ENCODE measurements at regions not wholly inside any gene's neighbourhood (a gene's known extent, or its start where the extent isn't known, plus 50 kb on each side); places are given as distances from the start of the nearest gene placed in this dataset.

DNA sequence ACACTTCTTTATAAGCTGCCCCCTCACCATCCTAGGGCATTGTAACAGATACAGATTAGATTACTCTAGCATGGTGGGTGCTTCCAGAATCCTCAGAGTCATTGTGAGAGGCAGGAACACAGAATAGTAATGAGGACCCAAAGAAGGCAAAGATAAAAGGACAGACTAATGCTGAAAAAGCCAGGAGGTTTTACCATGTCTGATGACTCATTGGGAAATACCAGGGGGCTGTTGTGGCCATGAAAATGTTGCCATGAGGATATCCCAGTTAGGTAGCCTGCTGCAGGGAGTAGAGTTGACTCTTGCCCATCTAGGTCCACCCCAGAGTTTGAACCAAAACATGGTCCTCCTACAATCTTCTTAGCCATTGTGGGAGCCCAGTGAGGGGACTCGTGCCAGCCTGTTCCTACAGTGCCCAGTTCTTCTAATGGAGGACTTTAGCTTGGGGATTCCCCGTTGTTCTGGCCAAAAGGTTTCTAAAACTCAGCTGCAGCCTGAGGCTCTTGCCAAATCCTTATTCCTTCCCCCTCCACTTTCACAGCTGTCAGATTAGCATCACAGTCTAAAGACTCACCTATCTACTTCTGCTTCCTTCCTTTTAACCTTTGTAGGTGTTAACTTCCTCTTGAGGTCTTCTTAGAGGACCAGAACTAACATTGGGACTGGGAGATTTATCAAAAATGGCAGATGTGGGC is 586.0 kb upstream of the AADAT start:
- no peaks in the 10 kb centered on the region for H3K4me1 Mint-ChIP-seq (ENCODE audit: low read depth, unreplicated experiment)
- TF ChIP-seq, protein P1, sequence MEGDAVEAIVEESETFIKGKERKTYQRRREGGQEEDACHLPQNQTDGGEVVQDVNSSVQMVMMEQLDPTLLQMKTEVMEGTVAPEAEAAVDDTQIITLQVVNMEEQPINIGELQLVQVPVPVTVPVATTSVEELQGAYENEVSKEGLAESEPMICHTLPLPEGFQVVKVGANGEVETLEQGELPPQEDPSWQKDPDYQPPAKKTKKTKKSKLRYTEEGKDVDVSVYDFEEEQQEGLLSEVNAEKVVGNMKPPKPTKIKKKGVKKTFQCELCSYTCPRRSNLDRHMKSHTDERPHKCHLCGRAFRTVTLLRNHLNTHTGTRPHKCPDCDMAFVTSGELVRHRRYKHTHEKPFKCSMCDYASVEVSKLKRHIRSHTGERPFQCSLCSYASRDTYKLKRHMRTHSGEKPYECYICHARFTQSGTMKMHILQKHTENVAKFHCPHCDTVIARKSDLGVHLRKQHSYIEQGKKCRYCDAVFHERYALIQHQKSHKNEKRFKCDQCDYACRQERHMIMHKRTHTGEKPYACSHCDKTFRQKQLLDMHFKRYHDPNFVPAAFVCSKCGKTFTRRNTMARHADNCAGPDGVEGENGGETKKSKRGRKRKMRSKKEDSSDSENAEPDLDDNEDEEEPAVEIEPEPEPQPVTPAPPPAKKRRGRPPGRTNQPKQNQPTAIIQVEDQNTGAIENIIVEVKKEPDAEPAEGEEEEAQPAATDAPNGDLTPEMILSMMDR (IDR thresholded peaks at IDR 0.05; ENCODE audit: partially characterized antibody, unreplicated experiment), result no peak
- H3K4me3 Mint-ChIP-seq (ENCODE audit: unreplicated experiment), result no peak overlapping the region
- peaks cover 7% of the 10 kb centered on the region for H3K9me3 Mint-ChIP-seq (ENCODE audit: unreplicated experiment)
- H3K36me3 Mint-ChIP-seq (ENCODE audit: unreplicated experiment), result no peaks in the 10 kb centered on the region
- DNase-seq, result no peak
- no peak overlapping the region for H3K27ac Mint-ChIP-seq (ENCODE audit: unreplicated experiment)
- H3K27me3 Mint-ChIP-seq (ENCODE audit: unreplicated experiment), result peaks cover 1% of the 10 kb centered on the region

DNA sequence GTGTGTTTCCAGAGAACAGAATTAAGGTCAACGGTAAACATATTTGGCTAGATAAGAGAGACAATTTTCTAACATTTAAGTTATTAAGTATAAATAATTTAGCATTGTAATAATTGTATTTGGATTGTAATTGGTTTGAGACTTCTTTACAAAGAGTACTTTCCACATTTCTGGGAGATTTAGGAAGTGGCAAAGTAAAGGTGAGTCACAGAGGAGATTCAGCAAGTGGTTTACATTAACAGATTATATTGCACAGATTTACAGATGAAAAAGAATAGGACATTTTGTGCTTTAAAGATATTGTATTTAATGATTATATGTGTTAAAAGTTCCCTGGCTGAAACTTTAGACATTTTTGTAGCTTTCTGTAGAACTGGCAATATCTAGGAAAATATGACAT is 584.4 kb upstream of the AADAT start:
- Mint-ChIP-seq H3K36me3 (ENCODE audit: unreplicated experiment) (no peaks in the 10 kb centered on the region), H3K4me3 (ENCODE audit: unreplicated experiment) (no peak overlapping the region), H3K9me3 (ENCODE audit: unreplicated experiment) (peaks cover 7% of the 10 kb centered on the region), H3K27ac (ENCODE audit: unreplicated experiment) (no peak overlapping the region), H3K27me3 (ENCODE audit: unreplicated experiment) (peaks cover 1% of the 10 kb centered on the region), H3K4me1 (ENCODE audit: low read depth, unreplicated experiment) (no peaks in the 10 kb centered on the region)
- DNase-seq, result no peak
- TF ChIP-seq, protein P1 (IDR thresholded peaks at IDR 0.05; ENCODE audit: partially characterized antibody, unreplicated experiment), result no peak

DNA sequence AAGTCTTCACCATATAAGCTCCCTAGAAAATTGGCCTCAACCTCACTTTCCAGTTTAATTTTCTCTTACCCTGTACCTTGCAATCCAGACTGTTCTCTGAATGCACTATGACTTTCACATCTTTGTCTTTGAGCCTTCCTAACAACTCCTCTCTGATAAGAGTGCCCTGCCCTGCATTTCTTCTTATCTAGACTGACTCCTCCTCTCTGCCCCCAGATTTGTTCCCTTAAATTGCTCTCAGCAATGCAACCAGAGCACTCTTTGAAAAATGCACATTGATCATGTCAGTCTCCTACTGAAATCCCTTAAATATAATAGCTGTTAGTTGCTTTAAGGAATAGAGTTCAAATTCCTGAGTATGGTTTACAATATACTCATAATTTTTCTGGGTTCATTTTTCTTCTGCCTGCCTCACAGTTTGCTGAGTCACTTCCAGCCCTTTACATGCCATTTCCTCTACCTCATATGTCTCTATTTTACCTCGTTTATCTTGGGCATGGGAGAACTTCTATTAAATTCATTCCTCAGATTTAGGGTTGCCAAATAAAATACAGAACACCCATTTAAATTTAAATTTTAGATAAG is 582.7 kb upstream of the AADAT start:
- Mint-ChIP-seq H3K27ac (ENCODE audit: unreplicated experiment) (no peak overlapping the region), H3K9me3 (ENCODE audit: unreplicated experiment) (no peaks in the 10 kb centered on the region)
- TF ChIP-seq, protein P1 (IDR thresholded peaks at IDR 0.05; ENCODE audit: partially characterized antibody, unreplicated experiment), result no peak

DNA sequence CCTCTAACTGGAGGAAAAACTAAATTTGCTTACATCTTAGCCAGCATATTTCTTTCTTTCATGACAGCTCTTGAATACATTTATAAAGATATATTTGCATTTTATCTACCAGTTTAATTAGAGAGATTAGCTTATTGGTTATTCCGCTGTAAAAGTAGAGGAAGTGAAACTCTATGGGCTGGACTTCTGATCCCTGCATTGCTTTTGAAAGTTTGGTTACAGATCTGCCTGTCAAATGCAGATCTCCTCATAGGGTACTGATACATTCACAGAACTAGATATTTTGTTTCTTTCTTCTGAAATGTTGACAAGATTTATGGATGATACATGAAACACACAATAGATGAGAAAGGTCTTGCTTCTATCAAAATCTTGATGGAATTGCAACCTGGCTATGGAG is 581.4 kb upstream of the AADAT start:
- Mint-ChIP-seq H3K27ac (ENCODE audit: unreplicated experiment) (no peak overlapping the region), H3K4me1 (ENCODE audit: low read depth, unreplicated experiment) (no peaks in the 10 kb centered on the region), H3K27me3 (ENCODE audit: unreplicated experiment) (no peaks in the 10 kb centered on the region), H3K9me3 (ENCODE audit: unreplicated experiment) (no peaks in the 10 kb centered on the region), H3K4me3 (ENCODE audit: unreplicated experiment) (no peak overlapping the region), H3K36me3 (ENCODE audit: unreplicated experiment) (no peaks in the 10 kb centered on the region)
- TF ChIP-seq, protein P1 (IDR thresholded peaks at IDR 0.05; ENCODE audit: partially characterized antibody, unreplicated experiment), result no peak
- DNase-seq, result no peak

More for the DNA sequence above, 582.7 kb upstream of the AADAT start:
- peaks cover 1% of the 10 kb centered on the region for H3K27me3 Mint-ChIP-seq (ENCODE audit: unreplicated experiment)
- H3K36me3 Mint-ChIP-seq (ENCODE audit: unreplicated experiment), result no peaks in the 10 kb centered on the region
- no peaks in the 10 kb centered on the region for H3K4me1 Mint-ChIP-seq (ENCODE audit: low read depth, unreplicated experiment)
- H3K4me3 Mint-ChIP-seq (ENCODE audit: unreplicated experiment), result no peak overlapping the region
- no peak for DNase-seq

DNA sequence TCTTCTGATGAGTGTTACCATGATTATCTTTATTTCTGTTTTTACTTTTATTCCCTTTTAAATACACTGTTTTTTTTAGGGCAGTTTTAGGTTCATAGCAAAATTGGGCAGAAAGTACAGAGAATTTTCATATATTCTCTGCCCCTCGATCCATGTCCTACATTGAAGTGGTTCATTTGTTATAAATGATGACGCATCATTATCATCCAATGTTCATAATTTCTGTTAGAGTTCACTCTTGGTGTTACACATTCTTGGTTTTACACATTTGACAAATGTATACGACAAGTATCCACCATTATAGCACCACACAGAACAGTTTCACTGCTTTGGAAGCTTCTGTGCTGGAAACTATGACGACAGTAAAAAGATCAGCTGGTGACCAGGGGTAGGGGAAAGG is 578.1 kb upstream of the AADAT start:
- TF ChIP-seq, protein P1 (IDR thresholded peaks at IDR 0.05; ENCODE audit: partially characterized antibody, unreplicated experiment), result no peak
- Mint-ChIP-seq H3K4me3 (ENCODE audit: unreplicated experiment) (no peak overlapping the region), H3K27ac (ENCODE audit: unreplicated experiment) (no peak overlapping the region)

More for the DNA sequence above, 578.1 kb upstream of the AADAT start:
- no peaks in the 10 kb centered on the region for H3K4me1 Mint-ChIP-seq (ENCODE audit: low read depth, unreplicated experiment)
- H3K9me3 Mint-ChIP-seq (ENCODE audit: unreplicated experiment), result no peaks in the 10 kb centered on the region
- no peaks in the 10 kb centered on the region for H3K36me3 Mint-ChIP-seq (ENCODE audit: unreplicated experiment)
- no peak for DNase-seq
- H3K27me3 Mint-ChIP-seq (ENCODE audit: unreplicated experiment), result no peaks in the 10 kb centered on the region
